ENCODE measurements at regions not wholly inside any gene's neighbourhood (a gene's known extent, or its start where the extent isn't known, plus 50 kb on each side); places are given as distances from the start of the nearest gene placed in this dataset.

DNA sequence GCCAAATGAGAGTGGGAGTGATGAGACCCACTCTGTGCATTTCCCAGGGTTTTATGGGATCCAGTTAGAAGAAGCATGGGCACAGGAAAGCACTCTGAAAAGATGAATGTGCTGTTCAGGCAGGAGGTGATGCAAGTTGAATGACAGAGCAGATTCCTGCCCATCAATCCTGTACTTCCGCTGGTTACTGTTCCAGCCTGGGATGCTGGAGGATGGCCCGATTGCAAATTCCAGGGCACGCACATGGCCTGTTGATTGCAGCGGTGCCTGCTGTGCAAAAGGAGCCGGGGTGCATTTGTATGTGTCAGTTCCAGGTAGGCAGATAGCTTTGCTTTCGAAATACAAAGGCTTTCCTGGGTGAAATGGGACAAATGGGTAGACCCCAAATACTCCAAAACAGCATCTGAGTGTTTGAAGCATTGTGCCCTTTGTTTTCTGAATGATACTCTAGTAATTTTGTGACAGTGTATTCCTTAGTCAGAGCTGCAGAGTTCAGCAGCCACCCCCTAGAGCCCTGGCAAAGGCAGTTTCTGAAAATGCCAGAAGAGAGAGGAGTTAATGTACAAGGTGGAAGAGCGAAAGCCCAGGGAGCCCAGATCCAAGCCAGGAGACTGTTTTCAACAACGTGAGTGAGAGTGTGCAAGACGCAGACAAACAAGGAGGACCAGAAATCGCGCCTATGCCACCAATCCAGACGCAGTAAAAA, 454.2 kb upstream of the CLINT1 start:
- H3K9me3 ChIP-seq, result no peaks in the 10 kb centered on the region
- no peak for DNase-seq
- intact Hi-C loops (cut with DNase I; ENCODE audit: low total_unique reads), result no loop called here
- H3K27me3 ChIP-seq, result no peaks in the 10 kb centered on the region
- H3K4me1 ChIP-seq, result no peaks in the 10 kb centered on the region
- H3K4me3 ChIP-seq, result no peak overlapping the region
- TF ChIP-seq, protein P1, sequence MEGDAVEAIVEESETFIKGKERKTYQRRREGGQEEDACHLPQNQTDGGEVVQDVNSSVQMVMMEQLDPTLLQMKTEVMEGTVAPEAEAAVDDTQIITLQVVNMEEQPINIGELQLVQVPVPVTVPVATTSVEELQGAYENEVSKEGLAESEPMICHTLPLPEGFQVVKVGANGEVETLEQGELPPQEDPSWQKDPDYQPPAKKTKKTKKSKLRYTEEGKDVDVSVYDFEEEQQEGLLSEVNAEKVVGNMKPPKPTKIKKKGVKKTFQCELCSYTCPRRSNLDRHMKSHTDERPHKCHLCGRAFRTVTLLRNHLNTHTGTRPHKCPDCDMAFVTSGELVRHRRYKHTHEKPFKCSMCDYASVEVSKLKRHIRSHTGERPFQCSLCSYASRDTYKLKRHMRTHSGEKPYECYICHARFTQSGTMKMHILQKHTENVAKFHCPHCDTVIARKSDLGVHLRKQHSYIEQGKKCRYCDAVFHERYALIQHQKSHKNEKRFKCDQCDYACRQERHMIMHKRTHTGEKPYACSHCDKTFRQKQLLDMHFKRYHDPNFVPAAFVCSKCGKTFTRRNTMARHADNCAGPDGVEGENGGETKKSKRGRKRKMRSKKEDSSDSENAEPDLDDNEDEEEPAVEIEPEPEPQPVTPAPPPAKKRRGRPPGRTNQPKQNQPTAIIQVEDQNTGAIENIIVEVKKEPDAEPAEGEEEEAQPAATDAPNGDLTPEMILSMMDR (IDR thresholded peaks at IDR 0.05 in 4 of 5, conservative IDR thresholded peaks at IDR 0.05 in 1 of 5), result no peak
- no peak for TF ChIP-seq POLR2A (IDR thresholded peaks at IDR 0.05)
- no peak overlapping the region for H3K27ac ChIP-seq
- no peak for ATAC-seq
- in situ Hi-C loops (cut with MboI; ENCODE audit: low sequenced_read_pairs in 4 of 4), result no loop called here
- H3K36me3 ChIP-seq, result no peaks in the 10 kb centered on the region

DNA sequence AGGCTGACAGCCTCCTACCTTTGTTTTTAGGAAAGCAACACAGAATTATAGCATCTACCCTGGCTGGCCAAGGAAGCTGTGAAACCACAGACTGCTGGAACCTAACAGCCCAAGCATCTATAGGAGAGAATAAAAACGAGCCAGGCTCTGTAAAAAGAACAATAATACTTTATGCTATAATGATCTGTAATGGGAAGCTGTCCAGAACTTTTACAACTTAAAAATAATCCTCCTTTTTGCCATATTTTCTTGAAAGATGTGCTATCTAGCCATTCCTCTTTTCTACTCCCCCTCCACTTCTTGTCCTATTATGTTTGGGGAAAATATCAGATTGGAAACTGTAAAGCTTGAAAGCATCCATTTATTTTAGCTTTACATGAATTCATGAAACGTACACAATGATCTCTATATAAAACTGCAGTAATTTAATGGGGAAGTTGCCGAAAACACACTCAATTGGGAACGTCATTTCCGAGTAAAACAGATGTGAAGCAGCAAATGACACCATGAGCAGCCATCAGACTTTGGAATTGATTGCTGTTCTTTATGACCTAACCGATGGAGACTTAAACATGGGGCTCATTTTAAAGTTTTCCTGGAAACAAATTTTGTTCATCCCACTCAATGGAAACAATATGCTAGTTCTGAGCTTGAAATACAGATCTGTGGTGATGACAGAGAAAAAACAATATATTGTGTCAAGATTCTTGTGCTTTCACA, 450.3 kb upstream of the CLINT1 start:
- TF ChIP-seq POLR2A (IDR thresholded peaks at IDR 0.05), result no peak
- TF ChIP-seq, protein P1 (IDR thresholded peaks at IDR 0.05 in 4 of 5, conservative IDR thresholded peaks at IDR 0.05 in 1 of 5), result no peak
- Histone ChIP-seq H3K27me3 (no peaks in the 10 kb centered on the region), H3K36me3 (no peaks in the 10 kb centered on the region), H3K9me3 (no peaks in the 10 kb centered on the region), H3K27ac (no peak overlapping the region), H3K4me3 (no peak overlapping the region), H3K4me1 (no peaks in the 10 kb centered on the region)
- in situ Hi-C loops (cut with MboI; ENCODE audit: low sequenced_read_pairs in 4 of 4), result no loop called here
- ATAC-seq (no peak), DNase-seq (no peak)
- intact Hi-C loops (cut with DNase I; ENCODE audit: low total_unique reads), result no loop called here

DNA sequence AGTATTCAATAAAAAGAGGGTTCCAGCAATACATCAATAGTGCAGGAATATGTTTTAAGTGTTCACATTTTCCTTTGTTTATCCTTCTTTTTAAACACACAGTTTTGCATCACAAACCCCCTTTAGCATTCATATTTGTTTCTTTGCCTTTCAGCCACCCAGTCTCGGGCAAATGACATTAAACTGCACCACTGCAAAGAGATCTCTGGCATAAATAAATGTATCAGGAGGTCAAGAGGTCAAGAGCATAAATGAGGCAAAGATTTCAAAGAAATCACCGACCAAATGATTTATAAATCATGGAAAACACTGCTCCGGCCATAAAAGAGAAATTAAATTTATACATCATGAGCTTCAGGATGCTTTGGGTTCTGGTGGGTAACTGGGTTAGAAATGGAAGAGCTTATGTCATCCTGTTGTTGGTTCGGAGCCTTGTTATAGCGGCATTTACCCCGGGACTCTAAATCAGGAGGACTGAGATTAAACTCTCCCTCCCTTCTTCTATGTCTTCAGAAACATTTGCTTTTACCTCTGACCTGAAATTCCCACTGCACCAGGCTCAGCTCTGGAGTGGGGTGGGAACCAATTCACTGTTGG, 449.6 kb upstream of the CLINT1 start:
- Histone ChIP-seq H3K4me3 (no peak overlapping the region), H3K36me3 (no peaks in the 10 kb centered on the region), H3K27me3 (no peaks in the 10 kb centered on the region), H3K9me3 (no peaks in the 10 kb centered on the region), H3K27ac (no peak overlapping the region), H3K4me1 (no peaks in the 10 kb centered on the region)
- in situ Hi-C loops (cut with MboI; ENCODE audit: low sequenced_read_pairs in 4 of 4), result no loop called here
- TF ChIP-seq, protein P1 (IDR thresholded peaks at IDR 0.05 in 4 of 5, conservative IDR thresholded peaks at IDR 0.05 in 1 of 5), result no peak
- TF ChIP-seq POLR2A (IDR thresholded peaks at IDR 0.05), result no peak
- intact Hi-C loops (cut with DNase I; ENCODE audit: low total_unique reads), result no loop called here
- DNase-seq, result no peak
- no peak for ATAC-seq

DNA sequence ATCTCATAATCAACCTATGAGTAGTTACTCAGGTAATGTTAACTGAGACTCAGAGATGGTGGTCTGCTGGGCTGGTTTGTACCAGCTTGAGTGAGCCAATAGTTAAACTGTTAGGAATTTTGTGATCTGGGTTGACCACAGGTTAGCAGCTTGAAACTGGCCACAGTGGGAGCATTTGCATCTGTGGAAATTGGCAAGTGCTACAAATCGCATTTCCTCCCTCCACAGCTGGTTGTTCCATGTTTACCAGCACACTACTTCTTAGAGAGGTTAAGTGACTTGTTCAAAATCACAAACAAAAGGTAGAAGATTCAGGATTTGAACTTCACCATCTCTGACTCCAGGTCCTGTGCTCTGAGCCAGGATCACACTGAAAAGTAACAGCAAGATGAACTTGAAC, 446.9 kb upstream of the CLINT1 start:
- no peaks in the 10 kb centered on the region for H3K9me3 ChIP-seq
- TF ChIP-seq POLR2A (IDR thresholded peaks at IDR 0.05), result no peak
- TF ChIP-seq, protein P1 (IDR thresholded peaks at IDR 0.05 in 4 of 5, conservative IDR thresholded peaks at IDR 0.05 in 1 of 5), result no peak
- intact Hi-C loops (cut with DNase I; ENCODE audit: low total_unique reads) (no loop called here), in situ Hi-C loops (cut with MboI; ENCODE audit: low sequenced_read_pairs in 4 of 4) (no loop called here)
- no peak overlapping the region for H3K4me3 ChIP-seq
- no peak for DNase-seq
- no peaks in the 10 kb centered on the region for H3K36me3 ChIP-seq
- H3K27ac ChIP-seq, result no peak overlapping the region
- H3K4me1 ChIP-seq, result no peaks in the 10 kb centered on the region
- H3K27me3 ChIP-seq, result no peaks in the 10 kb centered on the region
- ATAC-seq, result no peak

Measured in gastrocnemius medialis (tissue), 4 donors.